Esophagus squamous epithelium (tissue), 4 donors: ENCODE measurements at regions not wholly inside any gene's neighbourhood (a gene's known extent, or its start where the extent isn't known, plus 50 kb on each side); places are given as distances from the start of the nearest gene placed in this dataset.

Source experiments
- CTCF ChIP-seq, 6 experiments: fragments of 450-650 bp in 4 of 6; fragments of 200-600 bp in 2 of 6; sonication (generic) in 2 of 6; IDR thresholded peaks; one replicate each; pipeline ENCODE4 v1.5.1; 2016 to 2019; ENCODE audit warnings: antibody characterized with exemption in 6 of 6, mild to moderate bottlenecking in 4 of 6, moderate library complexity in 4 of 6
- POLR2A ChIP-seq, 4 donors: fragments of 450-650 bp; IDR thresholded peaks; one replicate each; pipeline ENCODE4 v1.6.1; 2017; ENCODE audit warnings: antibody characterized with exemption in 4 of 4, mild to moderate bottlenecking in 4 of 4, moderate library complexity in 3 of 4

DNA sequence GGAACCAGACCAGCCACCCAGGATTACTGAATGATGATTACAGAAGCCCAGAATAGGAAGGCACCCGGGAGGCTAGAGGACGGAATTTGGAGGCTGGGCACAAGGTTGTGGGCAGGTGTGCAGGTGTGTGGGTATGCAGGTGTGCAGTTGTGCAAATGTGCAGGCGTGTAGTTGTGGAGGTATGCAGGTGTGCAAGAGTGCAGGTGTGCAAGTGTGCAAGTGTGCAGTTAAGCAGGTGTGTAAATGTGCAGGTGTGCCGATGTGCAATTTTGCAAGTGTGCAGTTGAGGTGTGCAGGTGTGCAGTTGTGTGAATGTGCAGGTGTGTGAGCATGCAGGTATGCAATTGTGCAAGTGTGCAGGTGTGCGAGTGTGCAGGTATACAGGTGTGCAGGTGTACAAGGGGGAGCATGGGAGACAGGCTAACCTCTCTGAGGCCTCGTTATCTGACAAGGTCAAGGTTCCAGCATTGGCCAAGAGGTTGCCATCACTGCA lies 131.8 kb downstream of the KCTD15 start:
- TF ChIP-seq CTCF (IDR thresholded peaks at IDR 0.05) (no peak), POLR2A (IDR thresholded peaks at IDR 0.05) (no peak)
